MM.1S (cell line): ENCODE measurements at regions not wholly inside any gene's neighbourhood (a gene's known extent, or its start where the extent isn't known, plus 50 kb on each side); places are given as distances from the start of the nearest gene placed in this dataset.

Experiments used
- EZH2 ChIP-seq: fragments of 300-600 bp; sonication (generic); optimal IDR thresholded peaks from 2 replicates; pipeline ENCODE3; 2017; ENCODE audit warnings: low read depth, mild to moderate bottlenecking, antibody characterized with exemption, low read length, mixed read lengths
- TF ChIP-seq, protein P1 (sequence below): fragments of 300-600 bp; sonication (generic); IDR thresholded peaks from 2 replicates; pipeline ENCODE4 v1.5.1; 2016; ENCODE audit warnings: antibody characterized with exemption, low read length, mixed read lengths

DNA sequence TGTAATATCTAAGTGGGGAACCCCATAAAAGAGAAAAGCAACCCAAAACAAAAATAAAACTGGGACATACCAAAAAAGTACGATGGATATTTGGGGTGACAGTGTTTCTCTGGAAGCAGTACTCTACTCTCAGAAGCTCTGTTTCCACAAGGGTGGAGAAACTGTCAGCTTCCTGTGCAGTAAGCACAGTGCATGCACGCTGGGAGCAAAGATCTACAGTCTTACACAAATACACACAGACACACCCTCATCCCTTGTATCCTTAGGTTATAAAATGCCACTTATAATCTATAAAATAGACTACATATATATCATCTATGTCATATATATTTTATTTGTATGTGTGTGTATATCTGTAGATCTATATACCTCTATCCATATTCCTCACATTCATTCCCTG lies 225.8 kb upstream of the SOX5 start:
- TF ChIP-seq, protein P1, sequence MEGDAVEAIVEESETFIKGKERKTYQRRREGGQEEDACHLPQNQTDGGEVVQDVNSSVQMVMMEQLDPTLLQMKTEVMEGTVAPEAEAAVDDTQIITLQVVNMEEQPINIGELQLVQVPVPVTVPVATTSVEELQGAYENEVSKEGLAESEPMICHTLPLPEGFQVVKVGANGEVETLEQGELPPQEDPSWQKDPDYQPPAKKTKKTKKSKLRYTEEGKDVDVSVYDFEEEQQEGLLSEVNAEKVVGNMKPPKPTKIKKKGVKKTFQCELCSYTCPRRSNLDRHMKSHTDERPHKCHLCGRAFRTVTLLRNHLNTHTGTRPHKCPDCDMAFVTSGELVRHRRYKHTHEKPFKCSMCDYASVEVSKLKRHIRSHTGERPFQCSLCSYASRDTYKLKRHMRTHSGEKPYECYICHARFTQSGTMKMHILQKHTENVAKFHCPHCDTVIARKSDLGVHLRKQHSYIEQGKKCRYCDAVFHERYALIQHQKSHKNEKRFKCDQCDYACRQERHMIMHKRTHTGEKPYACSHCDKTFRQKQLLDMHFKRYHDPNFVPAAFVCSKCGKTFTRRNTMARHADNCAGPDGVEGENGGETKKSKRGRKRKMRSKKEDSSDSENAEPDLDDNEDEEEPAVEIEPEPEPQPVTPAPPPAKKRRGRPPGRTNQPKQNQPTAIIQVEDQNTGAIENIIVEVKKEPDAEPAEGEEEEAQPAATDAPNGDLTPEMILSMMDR, result no peak
- no peak for TF ChIP-seq EZH2
